Uterus (tissue), 3 donors: ENCODE measurements at regions not wholly inside any gene's neighbourhood (a gene's known extent, or its start where the extent isn't known, plus 50 kb on each side); places are given as distances from the start of the nearest gene placed in this dataset.
"Not testable (repeated sequence)": the region's sequence is repeated elsewhere in the genome, so short reads cannot be mapped to it uniquely, and the experiment has no call there.

ENCODE experiments used
- DNase-seq, 2 donors: peaks; one replicate each; pipeline ENCODE4 v3.0.0-alpha.2; 2019 to 2020
- H3K27ac ChIP-seq, 2 donors: fragments of 200-600 bp; sonication (generic); 1 replicate in 1 of 2; 2 replicates in 1 of 2; pipeline ENCODE4 v1.5.1; 2016 to 2018
- H3K27me3 ChIP-seq, 2 donors: fragments of 200-600 bp; sonication (generic); one replicate each; pipeline ENCODE4 v1.5.1; 2018 to 2019; ENCODE audit warnings: control low read depth in 1 of 2
- H3K36me3 ChIP-seq, 2 donors: fragments of 200-600 bp; sonication (generic); one replicate each; pipeline ENCODE4 v1.5.1; 2019; ENCODE audit warnings: control low read depth in 1 of 2
- H3K4me1 ChIP-seq, 2 donors: fragments of 200-600 bp; sonication (generic); one replicate each; pipeline ENCODE4 v1.5.1; 2018 to 2019; ENCODE audit warnings: control low read depth in 1 of 2
- H3K4me3 ChIP-seq, 2 donors: fragments of 200-600 bp; sonication (generic); 1 replicate in 1 of 2; 2 replicates in 1 of 2; pipeline ENCODE4 v1.5.1; 2018 to 2019; ENCODE audit warnings: mild to moderate bottlenecking in 1 of 2
- H3K9me3 ChIP-seq, 2 donors: fragments of 200-600 bp; sonication (generic); one replicate each; pipeline ENCODE4 v1.5.1; 2019; ENCODE audit warnings: control low read depth in 1 of 2
- CTCF ChIP-seq, 4 experiments: fragments of 200-600 bp in 2 of 4; fragments of 450-650 bp in 2 of 4; sonication (generic) in 2 of 4; IDR thresholded peaks; one replicate each; pipeline ENCODE4 v1.5.1; 2016 to 2019; ENCODE audit warnings: antibody characterized with exemption in 4 of 4, mild to moderate bottlenecking in 2 of 4, moderate library complexity in 1 of 4
- POLR2A ChIP-seq, 2 donors: fragments of 450-650 bp; IDR thresholded peaks; one replicate each; pipeline ENCODE4 v1.6.1; 2016; ENCODE audit warnings: antibody characterized with exemption in 2 of 2, mild to moderate bottlenecking in 1 of 2, moderate library complexity in 1 of 2
- intact Hi-C: fragments of 100-400 bp; cut with DNase I; formaldehyde crosslinking; loops from one replicate; pipeline ENCODE4 v1.15.1; 2023; ENCODE audit warnings: low total_unique reads
- donor health status: DM: yes; HTN: yes; CAD: no.

- intact Hi-C loops: no loop called here
- H3K4me3 ChIP-seq: no peak overlapping the region
- H3K9me3 ChIP-seq: no peaks in the 10 kb centered on the region
- no peak overlapping the region for H3K27ac ChIP-seq
- no peak for TF ChIP-seq CTCF (IDR thresholded peaks at IDR 0.05)
- no peak for TF ChIP-seq POLR2A (IDR thresholded peaks at IDR 0.05)
- no peaks in the 10 kb centered on the region for H3K36me3 ChIP-seq
- no peak for DNase-seq
- H3K27me3 ChIP-seq: no peaks in the 10 kb centered on the region
- no peaks in the 10 kb centered on the region for H3K4me1 ChIP-seq
These were observed 62.6 kb upstream of the HAND1 start for GRCh38 chr5:154540600-154540999.

DNA sequence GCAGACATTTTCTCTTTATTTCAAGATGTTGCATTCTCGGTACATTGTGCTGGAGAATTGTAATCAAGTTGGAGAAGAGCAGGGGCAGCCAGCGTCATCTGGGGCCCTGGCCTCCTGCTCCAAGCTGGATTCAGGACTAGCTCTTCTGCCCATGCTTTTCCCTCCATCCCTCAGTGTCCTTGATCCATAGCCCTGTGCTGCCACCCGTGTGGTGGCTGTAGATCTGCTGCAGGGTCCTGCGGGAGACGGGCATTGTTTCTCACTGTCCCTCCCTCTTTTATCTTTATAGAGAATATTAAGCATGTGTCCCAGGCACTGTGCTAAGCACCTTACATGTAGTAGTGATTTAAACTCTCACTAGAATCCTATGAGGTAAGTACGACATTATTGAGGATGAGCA, 60.5 kb upstream of the HAND1 start:
- Histone ChIP-seq H3K36me3 (no peaks in the 10 kb centered on the region), H3K4me3 (no peak overlapping the region), H3K27ac (no peak overlapping the region), H3K4me1 (no peaks in the 10 kb centered on the region), H3K9me3 (no peaks in the 10 kb centered on the region), H3K27me3 (no peaks in the 10 kb centered on the region)
- intact Hi-C loops: no loop called here
- DNase-seq: no peak
- no peak for TF ChIP-seq CTCF (IDR thresholded peaks at IDR 0.05)
- no peak for TF ChIP-seq POLR2A (IDR thresholded peaks at IDR 0.05)

GRCh38 chr5:154536439-154536838, 58.4 kb upstream of the HAND1 start:
- H3K4me1 ChIP-seq, H3K4me3 ChIP-seq, DNase-seq, intact Hi-C loops, H3K27me3 ChIP-seq, H3K9me3 ChIP-seq, H3K27ac ChIP-seq, H3K36me3 ChIP-seq: not testable (repeated sequence)

GRCh38 chr5:154535535-154535934, 57.5 kb upstream of the HAND1 start:
- no peak for TF ChIP-seq POLR2A (IDR thresholded peaks at IDR 0.05)
- no peak for TF ChIP-seq CTCF (IDR thresholded peaks at IDR 0.05)
- Histone ChIP-seq H3K27ac (no peak overlapping the region), H3K9me3 (no peaks in the 10 kb centered on the region), H3K27me3 (no peaks in the 10 kb centered on the region), H3K4me3 (no peak overlapping the region), H3K36me3 (no peaks in the 10 kb centered on the region), H3K4me1 (no peaks in the 10 kb centered on the region)
- intact Hi-C loops: no loop called here
- DNase-seq: no peak

- intact Hi-C loops: no loop called here
- H3K4me1 ChIP-seq: no peaks in the 10 kb centered on the region
- H3K36me3 ChIP-seq: no peaks in the 10 kb centered on the region
- no peak for TF ChIP-seq CTCF (IDR thresholded peaks at IDR 0.05)
- no peak for TF ChIP-seq POLR2A (IDR thresholded peaks at IDR 0.05)
- H3K4me3 ChIP-seq: no peak overlapping the region
- H3K27ac ChIP-seq: no peak overlapping the region
- DNase-seq: no peak
- no peaks in the 10 kb centered on the region for H3K27me3 ChIP-seq
- no peaks in the 10 kb centered on the region for H3K9me3 ChIP-seq
These were observed 56.5 kb upstream of the HAND1 start for GRCh38 chr5:154534457-154535050.

DNA sequence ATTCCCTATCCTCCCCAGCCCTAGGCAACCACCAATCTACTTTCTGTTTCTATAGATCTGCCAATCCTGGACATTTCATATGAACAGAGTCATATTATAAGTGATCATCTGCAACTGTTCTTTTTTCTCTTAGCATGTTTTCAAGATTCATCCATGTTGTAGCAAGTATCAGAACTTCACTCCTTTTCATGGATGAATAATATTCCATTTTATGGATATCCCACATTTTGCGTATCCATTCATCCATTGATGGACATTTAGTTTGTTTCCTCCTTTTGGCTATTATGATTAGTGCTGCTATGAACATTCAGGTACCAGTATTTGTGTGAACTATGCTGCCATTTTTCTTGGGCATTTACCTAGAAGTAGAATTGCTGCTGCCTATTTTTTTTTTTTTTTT, 51.3 kb upstream of the HAND1 start:
- Histone ChIP-seq H3K9me3 (no peaks in the 10 kb centered on the region), H3K36me3 (no peaks in the 10 kb centered on the region), H3K4me3 (no peak overlapping the region), H3K27me3 (no peaks in the 10 kb centered on the region), H3K27ac (no peak overlapping the region), H3K4me1 (no peaks in the 10 kb centered on the region)
- intact Hi-C loops: no loop called here
- TF ChIP-seq POLR2A (IDR thresholded peaks at IDR 0.05) (no peak), CTCF (IDR thresholded peaks at IDR 0.05) (no peak)
- DNase-seq: no peak
